ENCODE measurements at regions not wholly inside any gene's neighbourhood (a gene's known extent, or its start where the extent isn't known, plus 50 kb on each side); places are given as distances from the start of the nearest gene placed in this dataset.

GRCh38 chrX:16290997-16291396 lies 123.7 kb downstream of the MAGEB17 start:
- no peak overlapping the region for H3K27ac Mint-ChIP-seq
- CTCF ChIA-PET = no interaction called here
- DNase-seq = no peak
- H3K9me3 Mint-ChIP-seq = no peaks in the 10 kb centered on the region
- no peaks in the 10 kb centered on the region for H3K27me3 Mint-ChIP-seq (ENCODE audit: low read depth)
- no peak overlapping the region for H3K4me3 Mint-ChIP-seq
- H3K4me1 Mint-ChIP-seq (ENCODE audit: low read depth) = no peaks in the 10 kb centered on the region
- intact Hi-C loops (cut with micrococcal nuclease) = no loop called here
- no peaks in the 10 kb centered on the region for H3K36me3 Mint-ChIP-seq (ENCODE audit: low read depth)

DNA sequence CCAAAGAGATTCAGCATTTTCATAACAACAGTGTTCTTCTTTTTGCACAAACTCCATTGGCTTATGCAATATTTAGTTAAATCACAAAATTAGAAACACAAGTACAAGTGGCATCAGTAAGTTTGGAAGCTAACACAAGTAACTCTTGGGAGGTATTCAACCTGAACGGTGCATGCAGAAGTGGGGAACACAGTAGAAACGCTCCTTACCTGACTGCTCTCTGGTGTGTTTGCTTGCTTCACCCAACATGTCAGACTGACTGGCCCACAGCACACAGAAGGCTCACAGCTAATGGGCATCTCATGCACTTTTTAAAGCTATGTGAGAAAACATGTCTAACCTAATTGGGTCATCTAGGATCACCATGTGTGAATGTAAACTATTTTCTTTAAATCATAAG lies 133.6 kb downstream of the MAGEB17 start:
- Mint-ChIP-seq H3K36me3 (ENCODE audit: low read depth) (no peaks in the 10 kb centered on the region), H3K9me3 (no peaks in the 10 kb centered on the region), H3K27me3 (ENCODE audit: low read depth) (peaks cover 4% of the 10 kb centered on the region), H3K4me1 (ENCODE audit: low read depth) (no peaks in the 10 kb centered on the region), H3K27ac (no peak overlapping the region), H3K4me3 (no peak overlapping the region)
- CTCF ChIA-PET = no interaction called here
- intact Hi-C loops (cut with micrococcal nuclease) = no loop called here
- no peak for DNase-seq

GRCh38 chrX:16304751-16305150 lies 137.5 kb downstream of the MAGEB17 start:
- Mint-ChIP-seq H3K36me3 (ENCODE audit: low read depth) (no peaks in the 10 kb centered on the region), H3K4me3 (no peak overlapping the region), H3K4me1 (ENCODE audit: low read depth) (no peaks in the 10 kb centered on the region), H3K9me3 (no peaks in the 10 kb centered on the region), H3K27me3 (ENCODE audit: low read depth) (peaks cover 2% of the 10 kb centered on the region), H3K27ac (no peak overlapping the region)
- CTCF ChIA-PET = interaction anchor here (0.5 kb wide), 1 partner anchor 506 kb away, joined by 5 read pairs; no protein-coding TSS in a partner anchor
- intact Hi-C loops (cut with micrococcal nuclease) = no loop called here
- DNase-seq = no peak

DNA sequence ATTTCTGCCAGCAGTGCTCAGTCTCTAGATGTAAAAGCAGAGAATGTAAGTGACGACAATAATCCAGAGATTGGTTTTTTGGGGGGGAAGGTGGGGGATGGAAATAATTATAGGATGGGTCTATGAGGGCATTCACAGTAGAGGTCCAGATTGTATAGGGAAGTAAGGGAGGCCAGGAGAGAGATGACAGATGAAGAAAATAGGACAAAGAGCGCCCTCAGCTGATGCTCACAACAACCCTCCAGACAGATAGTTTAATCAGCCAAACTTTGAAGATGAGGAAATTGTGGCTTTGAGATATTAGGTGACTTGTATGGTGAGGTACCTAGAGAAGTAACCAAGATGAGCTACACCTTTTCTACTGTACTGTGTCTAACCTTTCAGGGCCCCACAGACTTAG lies 137.9 kb downstream of the MAGEB17 start:
- Mint-ChIP-seq H3K4me1 (ENCODE audit: low read depth) (no peaks in the 10 kb centered on the region), H3K27me3 (ENCODE audit: low read depth) (peaks cover 2% of the 10 kb centered on the region), H3K4me3 (no peak overlapping the region), H3K9me3 (no peaks in the 10 kb centered on the region), H3K36me3 (ENCODE audit: low read depth) (no peaks in the 10 kb centered on the region), H3K27ac (no peak overlapping the region)
- CTCF ChIA-PET = interaction anchor here (0.5 kb wide), 1 partner anchor 506 kb away, joined by 5 read pairs; no protein-coding TSS in a partner anchor
- intact Hi-C loops (cut with micrococcal nuclease) = no loop called here
- DNase-seq = no peak

DNA sequence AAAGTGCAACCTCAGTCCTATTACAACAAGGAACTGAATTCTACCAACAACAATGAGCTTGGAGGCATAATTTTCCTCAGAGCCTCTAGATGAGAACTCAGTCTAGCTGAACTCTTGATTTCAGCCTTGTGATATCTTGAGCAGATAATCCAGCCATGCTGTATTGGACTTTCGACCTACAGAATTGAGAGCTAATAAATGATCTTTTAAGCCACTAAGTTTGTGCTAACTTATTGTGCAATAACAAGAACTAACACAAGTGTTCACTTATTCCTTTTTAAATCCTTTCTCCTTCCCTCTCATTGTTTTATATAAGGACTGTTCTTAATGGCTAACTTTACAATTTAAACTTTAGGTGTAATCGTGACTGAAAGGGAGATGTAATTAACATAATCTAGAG lies 140.7 kb downstream of the MAGEB17 start:
- Mint-ChIP-seq H3K36me3 (ENCODE audit: low read depth) (no peaks in the 10 kb centered on the region), H3K27me3 (ENCODE audit: low read depth) (peaks cover 5% of the 10 kb centered on the region), H3K27ac (no peak overlapping the region), H3K4me3 (no peak overlapping the region), H3K4me1 (ENCODE audit: low read depth) (no peaks in the 10 kb centered on the region), H3K9me3 (no peaks in the 10 kb centered on the region)
- intact Hi-C loops (cut with micrococcal nuclease) = no loop called here
- no peak for DNase-seq
- CTCF ChIA-PET = no interaction called here

DNA sequence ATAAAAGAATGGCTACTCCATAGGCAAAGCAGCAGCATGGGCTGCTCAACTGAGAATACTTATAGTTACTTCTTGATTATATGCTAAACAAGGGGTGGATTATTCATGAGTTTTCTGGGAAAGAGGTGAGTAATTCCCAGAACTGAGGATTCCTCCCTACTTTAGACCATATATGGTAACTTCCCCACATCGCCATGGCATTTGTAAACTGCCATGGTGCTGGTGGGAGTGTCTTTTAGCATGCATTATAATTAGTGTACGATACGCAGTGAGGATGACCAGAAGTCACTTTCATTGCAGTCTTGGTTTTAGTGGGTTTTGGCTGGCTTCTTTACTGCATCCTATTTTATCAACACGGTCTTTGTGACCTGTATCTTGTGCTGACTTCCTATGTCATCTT lies 141.5 kb downstream of the MAGEB17 start:
- H3K4me3 Mint-ChIP-seq = no peak overlapping the region
- H3K36me3 Mint-ChIP-seq (ENCODE audit: low read depth) = no peaks in the 10 kb centered on the region
- CTCF ChIA-PET = no interaction called here
- H3K9me3 Mint-ChIP-seq = no peaks in the 10 kb centered on the region
- no peaks in the 10 kb centered on the region for H3K4me1 Mint-ChIP-seq (ENCODE audit: low read depth)
- no peak for DNase-seq
- H3K27me3 Mint-ChIP-seq (ENCODE audit: low read depth) = peaks cover 5% of the 10 kb centered on the region
- intact Hi-C loops (cut with micrococcal nuclease) = no loop called here
- H3K27ac Mint-ChIP-seq = no peak overlapping the region

- Mint-ChIP-seq H3K4me1 (ENCODE audit: low read depth) (no peaks in the 10 kb centered on the region), H3K27me3 (ENCODE audit: low read depth) (peaks cover 5% of the 10 kb centered on the region), H3K36me3 (ENCODE audit: low read depth) (no peaks in the 10 kb centered on the region), H3K27ac (no peak overlapping the region), H3K9me3 (no peaks in the 10 kb centered on the region), H3K4me3 (no peak overlapping the region)
- DNase-seq = no peak
- CTCF ChIA-PET = no interaction called here
- intact Hi-C loops (cut with micrococcal nuclease) = no loop called here
These were observed 143.0 kb downstream of the MAGEB17 start for GRCh38 chrX:16310326-16310725.

GRCh38 chrX:16311671-16312070 lies 144.4 kb downstream of the MAGEB17 start:
- Mint-ChIP-seq H3K4me1 (ENCODE audit: low read depth) (no peaks in the 10 kb centered on the region), H3K27me3 (ENCODE audit: low read depth) (peaks cover 5% of the 10 kb centered on the region), H3K36me3 (ENCODE audit: low read depth) (no peaks in the 10 kb centered on the region), H3K9me3 (no peaks in the 10 kb centered on the region), H3K27ac (no peak overlapping the region), H3K4me3 (no peak overlapping the region)
- DNase-seq = no peak
- intact Hi-C loops (cut with micrococcal nuclease) = no loop called here
- CTCF ChIA-PET = no interaction called here

- intact Hi-C loops (cut with micrococcal nuclease) = no loop called here
- CTCF ChIA-PET = no interaction called here
- no peak for DNase-seq
- H3K27ac Mint-ChIP-seq = no peak overlapping the region
- H3K27me3 Mint-ChIP-seq (ENCODE audit: low read depth) = peaks cover 5% of the 10 kb centered on the region
- no peaks in the 10 kb centered on the region for H3K4me1 Mint-ChIP-seq (ENCODE audit: low read depth)
- no peaks in the 10 kb centered on the region for H3K36me3 Mint-ChIP-seq (ENCODE audit: low read depth)
- no peak overlapping the region for H3K4me3 Mint-ChIP-seq
- H3K9me3 Mint-ChIP-seq = no peaks in the 10 kb centered on the region
These were observed 145.7 kb downstream of the MAGEB17 start for GRCh38 chrX:16312761-16313623.

- DNase-seq = no peak
- no peaks in the 10 kb centered on the region for H3K4me1 Mint-ChIP-seq (ENCODE audit: low read depth)
- intact Hi-C loops (cut with micrococcal nuclease) = no loop called here
- no peak overlapping the region for H3K27ac Mint-ChIP-seq
- CTCF ChIA-PET = no interaction called here
- H3K27me3 Mint-ChIP-seq (ENCODE audit: low read depth) = peaks cover 5% of the 10 kb centered on the region
- H3K4me3 Mint-ChIP-seq = no peak overlapping the region
- no peaks in the 10 kb centered on the region for H3K9me3 Mint-ChIP-seq
- no peaks in the 10 kb centered on the region for H3K36me3 Mint-ChIP-seq (ENCODE audit: low read depth)
These were observed 149.1 kb downstream of the MAGEB17 start for GRCh38 chrX:16316331-16316730.

DNA sequence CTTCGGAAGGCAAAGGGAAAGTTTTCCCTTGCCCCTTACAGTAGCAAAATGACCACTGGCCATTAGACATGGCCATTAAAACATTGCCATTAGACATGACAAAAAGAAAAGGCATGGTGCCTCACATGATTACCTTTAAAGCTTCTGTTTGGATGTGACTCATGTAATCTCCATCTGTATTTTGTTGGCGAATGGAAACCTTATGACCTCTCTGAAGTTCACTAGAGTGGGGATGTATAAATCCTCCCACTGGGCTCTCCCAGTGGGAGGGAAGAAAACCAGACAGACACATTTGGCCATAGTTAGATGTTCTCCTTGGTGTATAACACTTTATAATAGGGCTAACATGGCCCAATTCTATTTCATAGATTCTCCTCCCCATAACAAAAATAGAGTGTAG lies 152.6 kb downstream of the MAGEB17 start:
- Mint-ChIP-seq H3K27me3 (ENCODE audit: low read depth) (no peaks in the 10 kb centered on the region), H3K4me3 (no peak overlapping the region), H3K36me3 (ENCODE audit: low read depth) (no peaks in the 10 kb centered on the region), H3K4me1 (ENCODE audit: low read depth) (no peaks in the 10 kb centered on the region), H3K9me3 (no peaks in the 10 kb centered on the region), H3K27ac (no peak overlapping the region)
- DNase-seq = no peak
- intact Hi-C loops (cut with micrococcal nuclease) = no loop called here
- CTCF ChIA-PET = no interaction called here

- intact Hi-C loops (cut with micrococcal nuclease) = no loop called here
- H3K36me3 Mint-ChIP-seq (ENCODE audit: low read depth) = no peaks in the 10 kb centered on the region
- no peak for DNase-seq
- CTCF ChIA-PET = no interaction called here
- H3K9me3 Mint-ChIP-seq = no peaks in the 10 kb centered on the region
- no peaks in the 10 kb centered on the region for H3K27me3 Mint-ChIP-seq (ENCODE audit: low read depth)
- no peak overlapping the region for H3K4me3 Mint-ChIP-seq
- no peaks in the 10 kb centered on the region for H3K4me1 Mint-ChIP-seq (ENCODE audit: low read depth)
- no peak overlapping the region for H3K27ac Mint-ChIP-seq
These were observed 153.6 kb downstream of the MAGEB17 start for GRCh38 chrX:16320765-16321355.

GRCh38 chrX:16333453-16333852 lies 166.2 kb downstream of the MAGEB17 start:
- CTCF ChIA-PET = no interaction called here
- Mint-ChIP-seq H3K27me3 (ENCODE audit: low read depth) (no peaks in the 10 kb centered on the region), H3K36me3 (ENCODE audit: low read depth) (no peaks in the 10 kb centered on the region), H3K4me3 (no peak overlapping the region), H3K9me3 (no peaks in the 10 kb centered on the region), H3K27ac (no peak overlapping the region), H3K4me1 (ENCODE audit: low read depth) (peaks cover 10% of the 10 kb centered on the region)
- intact Hi-C loops (cut with micrococcal nuclease) = no loop called here
- DNase-seq = no peak

All from activated naive CD4-positive, alpha-beta T cell treated with anti-CD3 and anti-CD28 coated beads for 36 hours (primary cell).